ENCODE measurements at regions not wholly inside any gene's neighbourhood (a gene's known extent, or its start where the extent isn't known, plus 50 kb on each side); places are given as distances from the start of the nearest gene placed in this dataset.

GRCh38 chr5:164256954-164257353, 751.5 kb downstream of the MAT2B start:
- Histone ChIP-seq H3K4me3 (ENCODE audit: low read depth, low read length, poor library complexity, severe bottlenecking) (no peak overlapping the region), H3K4me1 (ENCODE audit: insufficient read depth, low read length, poor library complexity, severe bottlenecking) (no peaks in the 10 kb centered on the region), H3K27ac (ENCODE audit: low read depth, low read length, poor library complexity, severe bottlenecking) (no peak overlapping the region), H3K9me2 (ENCODE audit: insufficient read depth, low read length) (no peaks in the 10 kb centered on the region), H3K36me3 (ENCODE audit: insufficient read depth, low read length) (no peaks in the 10 kb centered on the region), H4K20me1 (ENCODE audit: insufficient read depth, low read length) (no peaks in the 10 kb centered on the region), H3K79me2 (ENCODE audit: insufficient read depth, low read depth, low read length) (no peaks in the 10 kb centered on the region), H2AFZ (ENCODE audit: low read length) (no peak overlapping the region), H3K4me2 (ENCODE audit: low read length) (no peak overlapping the region), H3K9me3 (ENCODE audit: low read length) (no peaks in the 10 kb centered on the region)
- no peak for TF ChIP-seq EZH2phosphoT487 (IDR thresholded peaks at IDR 0.05; ENCODE audit: borderline replicate concordance, low read depth, low read length)
- no peak for TF ChIP-seq CTCF (conservative IDR thresholded peaks at IDR 0.05; ENCODE audit: low read length)
- CTCF ChIA-PET (ENCODE audit: unreplicated experiment): no interaction called here
- POLR2A ChIA-PET: no interaction called here
- no TSS peak for BruUV-seq (replicated peaks)
- no peak for DNase-seq (ENCODE audit: low spot score)
- intact Hi-C loops (cut with micrococcal nuclease; ENCODE audit: unreplicated experiment): no loop called here

- no peaks in the 10 kb centered on the region for H3K9me2 ChIP-seq (ENCODE audit: insufficient read depth, low read length)
- no peak overlapping the region for H3K4me3 ChIP-seq (ENCODE audit: low read depth, low read length, poor library complexity, severe bottlenecking)
- H3K36me3 ChIP-seq (ENCODE audit: insufficient read depth, low read length): no peaks in the 10 kb centered on the region
- no TSS peak for BruUV-seq (replicated peaks)
- no peaks in the 10 kb centered on the region for H4K20me1 ChIP-seq (ENCODE audit: insufficient read depth, low read length)
- no peak overlapping the region for H2AFZ ChIP-seq (ENCODE audit: low read length)
- TF ChIP-seq EZH2phosphoT487 (IDR thresholded peaks at IDR 0.05; ENCODE audit: borderline replicate concordance, low read depth, low read length) (no peak), CTCF (conservative IDR thresholded peaks at IDR 0.05; ENCODE audit: low read length) (no peak)
- no peaks in the 10 kb centered on the region for H3K4me1 ChIP-seq (ENCODE audit: insufficient read depth, low read length, poor library complexity, severe bottlenecking)
- no peak overlapping the region for H3K4me2 ChIP-seq (ENCODE audit: low read length)
- POLR2A ChIA-PET: interaction anchor here (0.7 to 1.2 kb wide), 2 partner anchors 11 to 32 kb away, joined by 3 read pairs; no protein-coding TSS in a partner anchor
- no peaks in the 10 kb centered on the region for H3K79me2 ChIP-seq (ENCODE audit: insufficient read depth, low read depth, low read length)
- H3K9me3 ChIP-seq (ENCODE audit: low read length): no peaks in the 10 kb centered on the region
- intact Hi-C loops (cut with micrococcal nuclease; ENCODE audit: unreplicated experiment): no loop called here
- CTCF ChIA-PET (ENCODE audit: unreplicated experiment): no interaction called here
- H3K27ac ChIP-seq (ENCODE audit: low read depth, low read length, poor library complexity, severe bottlenecking): no peak overlapping the region
- no peak for DNase-seq (ENCODE audit: low spot score)
Measured at GRCh38 chr5:164265566-164265965, 760.1 kb downstream of the MAT2B start.

- no peaks in the 10 kb centered on the region for H3K4me1 ChIP-seq (ENCODE audit: insufficient read depth, low read length, poor library complexity, severe bottlenecking)
- intact Hi-C loops (cut with micrococcal nuclease; ENCODE audit: unreplicated experiment): no loop called here
- ChIA-PET POLR2A (interaction anchor here (0.6 kb wide), 1 partner anchor 911 kb away, joined by 3 read pairs; no protein-coding TSS in a partner anchor), CTCF (ENCODE audit: unreplicated experiment) (no interaction called here)
- no peak overlapping the region for H3K27ac ChIP-seq (ENCODE audit: low read depth, low read length, poor library complexity, severe bottlenecking)
- H3K36me3 ChIP-seq (ENCODE audit: insufficient read depth, low read length): no peaks in the 10 kb centered on the region
- no TSS peak for BruUV-seq (replicated peaks)
- no peak for DNase-seq (ENCODE audit: low spot score)
- H3K4me3 ChIP-seq (ENCODE audit: low read depth, low read length, poor library complexity, severe bottlenecking): no peak overlapping the region
- no peaks in the 10 kb centered on the region for H3K79me2 ChIP-seq (ENCODE audit: insufficient read depth, low read depth, low read length)
- no peaks in the 10 kb centered on the region for H4K20me1 ChIP-seq (ENCODE audit: insufficient read depth, low read length)
- no peak for TF ChIP-seq EZH2phosphoT487 (IDR thresholded peaks at IDR 0.05; ENCODE audit: borderline replicate concordance, low read depth, low read length)
- TF ChIP-seq CTCF (conservative IDR thresholded peaks at IDR 0.05; ENCODE audit: low read length): no peak
- no peaks in the 10 kb centered on the region for H3K9me3 ChIP-seq (ENCODE audit: low read length)
- no peak overlapping the region for H2AFZ ChIP-seq (ENCODE audit: low read length)
- H3K9me2 ChIP-seq (ENCODE audit: insufficient read depth, low read length): no peaks in the 10 kb centered on the region
- no peak overlapping the region for H3K4me2 ChIP-seq (ENCODE audit: low read length)
Measured at GRCh38 chr5:164266571-164266970, 761.2 kb downstream of the MAT2B start.
